HepG2 (cell line): ENCODE measurements at regions not wholly inside any gene's neighbourhood (a gene's known extent, or its start where the extent isn't known, plus 50 kb on each side); places are given as distances from the start of the nearest gene placed in this dataset.

Experiments used
- ATAC-seq: fragments of 200-7000 bp; cut with Tn5 transposase; 3 replicates; pipeline ENCODE4 v1.9.1; 2020; ENCODE audit warnings: mild to moderate bottlenecking, moderate library complexity
- BruUV-seq: library from RNA; stranded (reverse); fragments of 400-500 nt; replicated peaks from 2 replicates; lab custom pipeline; 2021; lab: Mats Ljungman, UMichigan
- CTCF ChIA-PET: fragments of 300-600 bp; formaldehyde crosslinking; extraction: SDS; loops from one replicate; lab custom pipeline; 2021; ENCODE audit warnings: low total read pairs, inconsistent platforms, low intra/inter-chr PET ratio; lab: Yijun Ruan, JAX
- POLR2A ChIA-PET: fragments of 350-600 bp; sonication (Branson Sonifier 250); formaldehyde crosslinking; loops from one replicate; lab custom pipeline; 2020; ENCODE audit warnings: antibody characterized with exemption, inconsistent platforms; lab: Yijun Ruan, JAX
- DNase-seq: peaks from one replicate; pipeline ENCODE4 v3.0.0-alpha.2; 2015; ENCODE audit warnings: low spot score
- FAIRE-seq: peaks from 3 replicates; lab custom pipeline; 2011; peaks lifted over from hg19 to GRCh38; lab: Jason Lieb, UNC
- H2AFZ ChIP-seq: one replicate; pipeline ENCODE4 v1.6.1; 2011; ENCODE audit warnings: low read length, inconsistent platforms
- H3K27ac ChIP-seq: fragments of 300-600 bp; 3 replicates; pipeline ENCODE4 v1.8.0; 2011; ENCODE audit warnings: mixed run types, mild to moderate bottlenecking, mixed read lengths, low read length, inconsistent platforms; ENCODE audit not compliant: insufficient read depth; ENCODE audit errors: extremely low read length
- H3K27me3 ChIP-seq, 2 experiments: fragments of 200-600 bp in 1 of 2; 2 replicates in 1 of 2; 3 replicates in 1 of 2; pipeline versions ENCODE4 v1.6.0 to v1.8.0; 2011; ENCODE audit warnings: low read length in 2 of 2, mild to moderate bottlenecking in 2 of 2, moderate library complexity in 2 of 2, inconsistent platforms in 1 of 2; ENCODE audit not compliant: insufficient read depth in 2 of 2, control insufficient read depth in 1 of 2
- H3K36me3 ChIP-seq, 2 experiments: fragments of 200-600 bp in 1 of 2; replicated peaks in 1 of 2; 2 replicates in 1 of 2; 3 replicates in 1 of 2; pipeline versions ENCODE4 v1.5.1 to v1.8.0; 2011; ENCODE audit warnings: low read length in 2 of 2, inconsistent platforms in 1 of 2; ENCODE audit not compliant: insufficient read depth in 2 of 2, control insufficient read depth in 1 of 2
- H3K4me1 ChIP-seq: 2 replicates; pipeline ENCODE4 v1.5.1; 2012; ENCODE audit warnings: low read length, inconsistent platforms; ENCODE audit not compliant: insufficient read depth
- H3K4me2 ChIP-seq: 2 replicates; pipeline ENCODE4 v1.6.0; 2011; ENCODE audit warnings: low read depth, low read length, inconsistent platforms
- H3K4me3 ChIP-seq, 3 experiments: fragments of 200-600 bp in 1 of 3; sonication (generic), shearing (Covaris generic) in 1 of 3; replicated peaks in 1 of 3; 2 replicates each; pipeline ENCODE4 v1.5.1; 2011 to 2016; ENCODE audit warnings: low read length in 3 of 3, inconsistent platforms in 2 of 3, low read depth in 2 of 3, mild to moderate bottlenecking in 2 of 3, control low read depth in 1 of 3, mixed read lengths in 1 of 3; ENCODE audit not compliant: insufficient read depth in 1 of 3
- H3K79me2 ChIP-seq: one replicate; pipeline ENCODE4 v1.6.1; 2011; ENCODE audit warnings: low read length, inconsistent platforms; ENCODE audit not compliant: insufficient read depth
- H3K9ac ChIP-seq: 2 replicates; pipeline ENCODE4 v1.6.0; 2011; ENCODE audit warnings: mild to moderate bottlenecking, low read depth, low read length, inconsistent platforms; ENCODE audit not compliant: insufficient read depth
- H3K9me3 ChIP-seq: 2 replicates; pipeline ENCODE4 v1.5.1; 2012; ENCODE audit warnings: mild to moderate bottlenecking, low read length
- H4K20me1 ChIP-seq: 2 replicates; pipeline ENCODE4 v1.6.0; 2011; ENCODE audit warnings: inconsistent platforms, mild to moderate bottlenecking, low read length, moderate library complexity; ENCODE audit not compliant: insufficient read depth
- ATF7 ChIP-seq, 2 experiments: fragments of 450-650 bp in 1 of 2; sonication (generic) in 1 of 2; formaldehyde crosslinking in 1 of 2; IDR thresholded peaks; 2 replicates each; pipeline versions ENCODE4 v1.4.0 to v1.6.1; 2016 to 2020; ENCODE audit warnings: antibody characterized with exemption in 1 of 2, mild to moderate bottlenecking in 1 of 2, missing genetic modification reagents in 1 of 2
- CREB1 ChIP-seq, 2 experiments: fragments of 450-650 bp in 1 of 2; IDR thresholded peaks; 2 replicates each; pipeline ENCODE4 v1.6.1; 2016 to 2017; ENCODE audit warnings: control low read depth in 1 of 2, mild to moderate bottlenecking in 1 of 2, missing compliant biosample characterization in 1 of 2, missing genetic modification characterization in 1 of 2
- GTF2F1 ChIP-seq: fragments of 150-350 bp; IDR thresholded peaks from 2 replicates; pipeline ENCODE4 v1.6.1; 2014; ENCODE audit warnings: low read length
- MIER3 ChIP-seq: IDR thresholded peaks from 2 replicates; pipeline ENCODE4 v1.6.1; 2016; ENCODE audit warnings: missing compliant biosample characterization, borderline replicate concordance
- NKX3-1 ChIP-seq: sonication (generic); formaldehyde crosslinking; IDR thresholded peaks from 2 replicates; pipeline ENCODE4 v1.5.0; 2020; ENCODE audit warnings: missing genetic modification reagents
- RCOR2 ChIP-seq: IDR thresholded peaks from 2 replicates; pipeline ENCODE4 v1.6.1; 2016; ENCODE audit warnings: missing biosample characterization, missing genetic modification reagents
- ZNF790 ChIP-seq: sonication (generic); formaldehyde crosslinking; IDR thresholded peaks from 2 replicates; pipeline ENCODE4 v1.8.0; 2022; ENCODE audit warnings: missing genetic modification reagents, mild to moderate bottlenecking, borderline replicate concordance
- WGBS: methylation state at CpG from one replicate; pipeline ENCODE4 v1.1.6; 2017; ENCODE audit warnings: low lambda C conversion rate; 5-methylcytosine and 5-hydroxymethylcytosine counted together
- in situ Hi-C: cut with HindIII; loops from 2 replicates; pipeline ENCODE4 v1.10.0; 2017; ENCODE audit warnings: low pct_unique_long_range_greater_than_20kb; ENCODE audit not compliant: extremely low pct_ligation_motif_present
- intact Hi-C: fragments of 100-400 bp; cut with micrococcal nuclease; formaldehyde crosslinking; loops from one replicate; pipeline ENCODE4 v1.10.0; 2022; ENCODE audit not compliant: unreplicated experiment

- H2AFZ ChIP-seq, result no peak overlapping the region
- FAIRE-seq (no peak), DNase-seq (no peak), ATAC-seq (no peak)
- H3K79me2 ChIP-seq, result no peaks in the 10 kb centered on the region
- intact Hi-C loops, result no loop called here
- no peak overlapping the region for H3K27ac ChIP-seq
- WGBS, result 0% methylated on average over 1 of the region's 1 CpG
- no TSS peak for BruUV-seq
- no peaks in the 10 kb centered on the region for H3K36me3 ChIP-seq
- no peak overlapping the region for H3K9ac ChIP-seq
- CTCF ChIA-PET, result no interaction called here
- no peak overlapping the region for H3K4me2 ChIP-seq
- no peaks in the 10 kb centered on the region for H3K4me1 ChIP-seq
- TF ChIP-seq MIER3 (no peak), GTF2F1 (no peak), RCOR2 (CRISPR knock-in tag) (no peak), NKX3-1 (CRISPR knock-in tag) (no peak)
- H3K9me3 ChIP-seq, result no peaks in the 10 kb centered on the region
- POLR2A ChIA-PET, result no interaction called here
- H3K4me3 ChIP-seq, result no peak overlapping the region
- no peaks in the 10 kb centered on the region for H4K20me1 ChIP-seq
- in situ Hi-C loops, result no loop called here
- H3K27me3 ChIP-seq, result no peaks in the 10 kb centered on the region
These were observed 504.0 kb upstream of the SPTLC3 start for GRCh38 chr20:12504779-12505178.

DNA sequence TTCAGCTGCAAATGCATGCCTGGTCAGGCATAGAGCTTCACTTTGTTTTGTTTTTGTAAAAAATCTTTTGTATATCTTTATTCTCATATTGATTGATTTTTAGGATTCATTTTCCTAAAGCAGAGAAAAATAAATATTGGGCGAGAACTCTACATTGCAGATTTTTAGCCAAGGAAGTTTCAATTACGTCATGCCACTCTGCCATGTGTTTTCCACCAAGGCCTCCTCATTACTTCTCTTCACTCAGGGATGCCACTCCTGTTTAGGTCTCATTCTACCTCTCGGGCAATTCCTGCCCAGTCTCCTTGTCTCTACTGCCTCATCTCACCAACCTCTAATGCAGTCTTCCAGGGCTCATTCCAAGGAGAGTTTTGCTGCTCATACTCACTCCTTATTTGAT, 497.3 kb upstream of the SPTLC3 start:
- H3K4me2 ChIP-seq, result no peak overlapping the region
- no peaks in the 10 kb centered on the region for H3K27me3 ChIP-seq
- no peaks in the 10 kb centered on the region for H4K20me1 ChIP-seq
- TF ChIP-seq ZNF790 (CRISPR knock-in tag) (no peak), CREB1 (IDR thresholded peaks at IDR 0.05) (peak; percentile 45), CREB1 (CRISPR knock-in tag; IDR thresholded peaks at IDR 0.05) (no peak), ATF7 (IDR thresholded peaks at IDR 0.05) (peak; percentile 95), ATF7 (CRISPR knock-in tag; IDR thresholded peaks at IDR 0.05) (no peak)
- TF ChIP-seq, all 625 proteins: peak for 2
- Histone ChIP-seq H3K79me2 (no peaks in the 10 kb centered on the region), H3K27ac (no peak overlapping the region), H3K4me3 (no peak overlapping the region), H3K4me1 (no peaks in the 10 kb centered on the region), H3K9me3 (no peaks in the 10 kb centered on the region), H3K36me3 (no peaks in the 10 kb centered on the region), H3K9ac (no peak overlapping the region), H2AFZ (no peak overlapping the region)
- 5% methylated on average over 3 of the region's 3 CpGs for WGBS
- intact Hi-C loops, result no loop called here
- CTCF ChIA-PET, result no interaction called here
- in situ Hi-C loops, result no loop called here
- DNase-seq (no peak), FAIRE-seq (no peak), ATAC-seq (no peak)
- POLR2A ChIA-PET, result no interaction called here
- no TSS peak for BruUV-seq
